Epithelial cell of proximal tubule (primary cell): ENCODE measurements at regions not wholly inside any gene's neighbourhood (a gene's known extent, or its start where the extent isn't known, plus 50 kb on each side); places are given as distances from the start of the nearest gene placed in this dataset.

Experiments used
- DNase-seq: peaks from one replicate; pipeline ENCODE4 v3.0.0-alpha.2; 2011; ENCODE audit warnings: low read depth
- H3K4me3 ChIP-seq: 2 replicates; pipeline ENCODE4 v1.5.1; 2011; ENCODE audit warnings: low read depth, mild to moderate bottlenecking, low read length
- TF ChIP-seq, protein P1 (sequence below): conservative IDR thresholded peaks from 2 replicates; pipeline ENCODE4 v1.5.1; 2012; ENCODE audit warnings: low read depth, mild to moderate bottlenecking, low read length

GRCh38 chr5:154610321-154611154 is 132.5 kb upstream of the HAND1 start:
- no peak for DNase-seq
- H3K4me3 ChIP-seq = peak overlapping the region; percentile 48
- TF ChIP-seq, protein P1, sequence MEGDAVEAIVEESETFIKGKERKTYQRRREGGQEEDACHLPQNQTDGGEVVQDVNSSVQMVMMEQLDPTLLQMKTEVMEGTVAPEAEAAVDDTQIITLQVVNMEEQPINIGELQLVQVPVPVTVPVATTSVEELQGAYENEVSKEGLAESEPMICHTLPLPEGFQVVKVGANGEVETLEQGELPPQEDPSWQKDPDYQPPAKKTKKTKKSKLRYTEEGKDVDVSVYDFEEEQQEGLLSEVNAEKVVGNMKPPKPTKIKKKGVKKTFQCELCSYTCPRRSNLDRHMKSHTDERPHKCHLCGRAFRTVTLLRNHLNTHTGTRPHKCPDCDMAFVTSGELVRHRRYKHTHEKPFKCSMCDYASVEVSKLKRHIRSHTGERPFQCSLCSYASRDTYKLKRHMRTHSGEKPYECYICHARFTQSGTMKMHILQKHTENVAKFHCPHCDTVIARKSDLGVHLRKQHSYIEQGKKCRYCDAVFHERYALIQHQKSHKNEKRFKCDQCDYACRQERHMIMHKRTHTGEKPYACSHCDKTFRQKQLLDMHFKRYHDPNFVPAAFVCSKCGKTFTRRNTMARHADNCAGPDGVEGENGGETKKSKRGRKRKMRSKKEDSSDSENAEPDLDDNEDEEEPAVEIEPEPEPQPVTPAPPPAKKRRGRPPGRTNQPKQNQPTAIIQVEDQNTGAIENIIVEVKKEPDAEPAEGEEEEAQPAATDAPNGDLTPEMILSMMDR = peak; percentile 90

- TF ChIP-seq, protein P1 = no peak
- no peak for DNase-seq
- H3K4me3 ChIP-seq = no peak overlapping the region
Observed at GRCh38 chr5:154609251-154609650, 131.2 kb upstream of the HAND1 start.

GRCh38 chr5:154608531-154609011 is 130.5 kb upstream of the HAND1 start:
- H3K4me3 ChIP-seq = no peak overlapping the region
- no peak for DNase-seq
- TF ChIP-seq, protein P1 = no peak

DNA sequence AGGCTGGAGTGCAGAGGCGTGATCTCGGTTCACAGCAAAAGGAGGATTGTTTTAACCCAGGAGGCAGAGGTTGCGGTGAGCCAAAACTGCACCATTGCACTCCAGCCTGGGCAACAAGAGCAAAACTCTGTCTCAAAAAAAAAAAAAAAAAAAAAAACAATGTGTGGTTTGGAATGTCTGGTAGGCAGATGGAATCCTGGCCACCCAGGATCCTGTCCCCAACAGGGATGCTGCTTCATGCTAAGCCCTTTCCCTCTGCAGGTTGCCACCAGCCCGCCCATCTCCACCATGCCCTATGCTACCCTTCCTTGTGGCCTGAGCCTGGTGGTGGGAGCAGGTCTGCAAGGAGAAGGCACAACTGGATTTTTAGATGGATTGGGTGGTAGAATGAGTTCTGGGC is 129.7 kb upstream of the HAND1 start:
- TF ChIP-seq, protein P1 = no peak
- H3K4me3 ChIP-seq = no peak overlapping the region
- no peak for DNase-seq

DNA sequence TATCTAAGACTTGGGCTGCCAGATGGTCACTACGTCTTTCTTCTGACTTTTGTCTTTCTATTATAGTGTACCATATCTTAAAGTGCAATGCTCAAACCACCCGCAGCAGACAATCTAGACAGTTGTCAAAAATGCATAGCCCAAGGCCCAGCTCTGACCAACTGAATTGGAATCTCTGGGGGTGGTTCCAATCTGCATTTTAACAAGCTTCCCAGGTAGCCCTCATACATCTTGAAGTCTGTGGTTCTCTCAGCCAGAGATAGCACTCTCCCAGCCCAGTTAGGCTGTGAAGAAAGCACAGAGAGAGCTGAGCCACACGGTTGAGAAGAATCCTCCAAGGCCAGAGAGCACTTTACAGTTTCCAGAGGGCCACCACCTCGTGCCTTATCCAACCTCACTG is 128.2 kb upstream of the HAND1 start:
- TF ChIP-seq, protein P1 = no peak
- no peak for DNase-seq
- H3K4me3 ChIP-seq = no peak overlapping the region

DNA sequence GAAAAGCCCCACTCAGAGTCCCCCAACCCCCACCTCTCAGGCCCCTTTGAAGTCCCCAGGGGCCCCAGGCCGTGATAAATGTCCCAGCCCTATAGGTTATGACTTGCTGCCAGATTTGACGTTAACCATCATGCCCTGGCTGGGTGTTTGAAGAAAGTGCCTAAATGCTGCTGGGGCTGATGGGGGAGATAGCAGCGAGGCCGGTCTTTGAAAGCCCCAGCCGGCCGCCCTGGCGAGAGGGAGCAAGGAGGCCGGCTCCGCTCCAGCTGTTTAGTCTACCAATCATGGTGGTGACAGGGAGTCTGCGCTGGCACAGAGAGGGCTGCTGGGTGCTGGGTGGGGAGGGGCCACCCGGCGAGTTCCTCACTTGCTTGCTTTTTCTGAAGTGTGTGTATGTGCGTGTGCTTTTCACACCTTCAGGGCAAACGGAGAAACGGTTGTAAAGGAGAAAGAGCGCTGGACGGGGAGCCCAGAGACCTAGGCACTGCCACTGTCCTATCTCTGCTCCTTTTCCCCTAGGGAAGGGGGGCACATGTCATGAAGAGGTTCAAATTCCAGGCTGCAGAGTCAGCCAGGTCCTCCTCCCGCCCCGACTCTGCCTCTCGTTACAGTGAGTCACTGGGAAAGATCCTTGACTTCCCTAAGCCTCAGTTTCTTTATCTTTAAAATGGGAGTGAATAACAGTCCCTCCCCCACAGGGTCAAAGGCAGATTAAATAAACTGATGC is 126.1 kb upstream of the HAND1 start:
- TF ChIP-seq, protein P1 = no peak
- H3K4me3 ChIP-seq = peak overlapping the region; percentile 39
- DNase-seq = no peak
